ENCODE measurements at regions not wholly inside any gene's neighbourhood (a gene's known extent, or its start where the extent isn't known, plus 50 kb on each side); places are given as distances from the start of the nearest gene placed in this dataset.

DNA sequence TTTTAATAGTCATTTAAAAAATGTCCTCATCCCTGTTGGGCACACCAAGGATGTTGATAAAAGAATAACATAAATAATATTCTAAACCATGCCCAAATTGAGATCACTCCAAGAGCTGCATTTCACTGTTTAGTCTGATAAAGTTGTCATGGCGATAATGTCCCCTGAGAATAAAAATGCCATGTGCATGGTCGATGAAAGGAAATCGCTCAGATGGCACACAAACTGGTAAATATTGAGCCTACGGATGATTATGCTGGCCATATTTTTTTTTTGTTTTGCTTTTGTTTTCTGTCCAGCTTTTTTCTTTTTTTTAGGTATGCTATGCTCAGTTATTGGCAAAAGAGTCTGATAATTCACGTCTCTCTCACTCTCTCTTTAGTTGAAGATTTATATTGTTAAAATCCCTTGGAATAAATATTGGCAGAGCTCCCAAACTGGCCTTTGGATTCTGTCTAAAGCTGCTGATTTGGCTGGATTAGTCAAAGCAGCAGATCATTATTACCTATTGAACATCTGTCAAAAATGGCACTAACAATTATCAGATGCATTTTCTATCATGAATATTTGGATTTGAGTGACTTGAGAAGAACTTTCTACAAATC lies 643.8 kb downstream of the SQOR start (continued):
- TF ChIP-seq POLR2AphosphoS5 (IDR thresholded peaks at IDR 0.05; ENCODE audit: low read depth, low read length) (no peak), RBBP5 (IDR thresholded peaks at IDR 0.05; ENCODE audit: borderline replicate concordance, low read depth, low read length) (no peak), GTF2F1 (IDR thresholded peaks at IDR 0.05; ENCODE audit: borderline replicate concordance, low read depth, low read length) (no peak), NANOG (IDR thresholded peaks at IDR 0.05; ENCODE audit: insufficient read depth, low read depth, low read length, poor library complexity, severe bottlenecking) (no peak), NRF1 (IDR thresholded peaks at IDR 0.05; ENCODE audit: low read depth, low read length) (no peak)

Measured in H1 (cell line).